ENCODE measurements at regions not wholly inside any gene's neighbourhood (a gene's known extent, or its start where the extent isn't known, plus 50 kb on each side); places are given as distances from the start of the nearest gene placed in this dataset.

GRCh38 chr20:61067221-61067620 is 184.8 kb upstream of the CDH4 start:
- DNase-seq (no peak), ATAC-seq (no peak)
- H3K27ac ChIP-seq, result no peak overlapping the region
- no peaks in the 10 kb centered on the region for H3K9me3 ChIP-seq
- no peak overlapping the region for H3K4me3 ChIP-seq
- no peak for TF ChIP-seq CTCF (IDR thresholded peaks at IDR 0.05)
- no peaks in the 10 kb centered on the region for H3K4me1 ChIP-seq
- intact Hi-C loops (cut with DNase I), result no loop called here
- H3K36me3 ChIP-seq, result no peaks in the 10 kb centered on the region
- H3K27me3 ChIP-seq (ENCODE audit: low read depth), result no peaks in the 10 kb centered on the region

GRCh38 chr20:61072398-61072797 is 179.7 kb upstream of the CDH4 start:
- DNase-seq (no peak), ATAC-seq (no peak)
- Histone ChIP-seq H3K36me3 (no peaks in the 10 kb centered on the region), H3K27me3 (ENCODE audit: low read depth) (no peaks in the 10 kb centered on the region), H3K4me1 (no peaks in the 10 kb centered on the region), H3K9me3 (no peaks in the 10 kb centered on the region), H3K4me3 (no peak overlapping the region), H3K27ac (no peak overlapping the region)
- TF ChIP-seq CTCF (IDR thresholded peaks at IDR 0.05), result no peak
- intact Hi-C loops (cut with DNase I), result no loop called here

GRCh38 chr20:61073376-61073775 is 178.7 kb upstream of the CDH4 start:
- ATAC-seq (no peak), DNase-seq (no peak)
- H3K27me3 ChIP-seq (ENCODE audit: low read depth), result no peaks in the 10 kb centered on the region
- intact Hi-C loops (cut with DNase I), result no loop called here
- H3K27ac ChIP-seq, result no peak overlapping the region
- no peaks in the 10 kb centered on the region for H3K9me3 ChIP-seq
- no peaks in the 10 kb centered on the region for H3K4me1 ChIP-seq
- H3K4me3 ChIP-seq, result no peak overlapping the region
- TF ChIP-seq CTCF (IDR thresholded peaks at IDR 0.05), result no peak
- no peaks in the 10 kb centered on the region for H3K36me3 ChIP-seq

GRCh38 chr20:61082720-61083119 is 169.3 kb upstream of the CDH4 start:
- DNase-seq (no peak), ATAC-seq (no peak)
- Histone ChIP-seq H3K27ac (no peak overlapping the region), H3K27me3 (ENCODE audit: low read depth) (no peaks in the 10 kb centered on the region), H3K4me3 (no peak overlapping the region), H3K9me3 (no peaks in the 10 kb centered on the region), H3K4me1 (no peaks in the 10 kb centered on the region), H3K36me3 (no peaks in the 10 kb centered on the region)
- intact Hi-C loops (cut with DNase I), result no loop called here
- TF ChIP-seq CTCF (IDR thresholded peaks at IDR 0.05), result no peak

- intact Hi-C loops (cut with DNase I), result no loop called here
- no peak for DNase-seq
- TF ChIP-seq CTCF (IDR thresholded peaks at IDR 0.05), result no peak
- H3K4me1 ChIP-seq, result no peaks in the 10 kb centered on the region
- H3K4me3 ChIP-seq, result no peak overlapping the region
- no peaks in the 10 kb centered on the region for H3K27me3 ChIP-seq (ENCODE audit: low read depth)
- H3K36me3 ChIP-seq, result no peaks in the 10 kb centered on the region
- ATAC-seq, result no peak
- no peaks in the 10 kb centered on the region for H3K9me3 ChIP-seq
- no peak overlapping the region for H3K27ac ChIP-seq
Measured at GRCh38 chr20:61083431-61083830, 168.6 kb upstream of the CDH4 start.

GRCh38 chr20:61086031-61086430 is 166.0 kb upstream of the CDH4 start:
- ATAC-seq, result no peak
- intact Hi-C loops (cut with DNase I), result no loop called here
- no peak overlapping the region for H3K27ac ChIP-seq

More at GRCh38 chr20:61086031-61086430, 166.0 kb upstream of the CDH4 start:
- Histone ChIP-seq H3K4me1 (no peaks in the 10 kb centered on the region), H3K4me3 (no peak overlapping the region), H3K36me3 (no peaks in the 10 kb centered on the region), H3K27me3 (ENCODE audit: low read depth) (no peaks in the 10 kb centered on the region), H3K9me3 (no peaks in the 10 kb centered on the region)
- DNase-seq, result no peak
- TF ChIP-seq CTCF (IDR thresholded peaks at IDR 0.05), result no peak
